ENCODE measurements at regions not wholly inside any gene's neighbourhood (a gene's known extent, or its start where the extent isn't known, plus 50 kb on each side); places are given as distances from the start of the nearest gene placed in this dataset.

GRCh38 chr9:129462360-129462759 lies 158.5 kb downstream of the C9orf50 start:
- Histone ChIP-seq H3K4me1 (ENCODE audit: control insufficient read depth in 1 of 2, low read depth in 2 of 2) (peaks cover 45 to 68% of the 10 kb centered on the region in 2 donors), H3K4me3 (no peak overlapping the region), H3K36me3 (no peaks in the 10 kb centered on the region), H3K27me3 (replicated peaks; ENCODE audit: insufficient read depth) (no peaks in the 10 kb centered on the region), H3K27ac (peak overlapping the region in 1 of 2 donors; percentile 99), H3K9me3 (no peaks in the 10 kb centered on the region)
- no peak for TF ChIP-seq CTCF (IDR thresholded peaks at IDR 0.05)
- ATAC-seq (ENCODE audit: insufficient number of reproducible peaks, low FRiP score, low read depth) (no peak), DNase-seq (ENCODE audit: low spot score) (no peak)

- Histone ChIP-seq H3K9me3 (no peaks in the 10 kb centered on the region), H3K27ac (peak overlapping the region; percentile 99 to 100), H3K36me3 (no peaks in the 10 kb centered on the region), H3K4me1 (ENCODE audit: control insufficient read depth in 1 of 2, low read depth in 2 of 2) (peaks cover 41 to 68% of the 10 kb centered on the region in 2 donors), H3K4me3 (peak overlapping the region; percentile 74), H3K27me3 (replicated peaks; ENCODE audit: insufficient read depth) (no peaks in the 10 kb centered on the region)
- DNase-seq (ENCODE audit: low spot score) (peak; percentile 94), ATAC-seq (ENCODE audit: insufficient number of reproducible peaks, low FRiP score, low read depth) (peak; percentile 75)
- TF ChIP-seq CTCF (IDR thresholded peaks at IDR 0.05), result no peak
Observed at GRCh38 chr9:129460323-129461261, 160.3 kb downstream of the C9orf50 start.

GRCh38 chr9:129459547-129460322 lies 161.2 kb downstream of the C9orf50 start:
- ATAC-seq (ENCODE audit: insufficient number of reproducible peaks, low FRiP score, low read depth) (no peak), DNase-seq (ENCODE audit: low spot score) (no peak)
- H3K9me3 ChIP-seq, result no peaks in the 10 kb centered on the region
- H3K27ac ChIP-seq, result peak overlapping the region; percentile 75 to 77
- peaks cover 34 to 64% of the 10 kb centered on the region in 2 donors for H3K4me1 ChIP-seq (ENCODE audit: control insufficient read depth in 1 of 2, low read depth in 2 of 2)
- peak overlapping the region; percentile 61 for H3K4me3 ChIP-seq
- no peaks in the 10 kb centered on the region for H3K27me3 ChIP-seq (replicated peaks; ENCODE audit: insufficient read depth)
- no peaks in the 10 kb centered on the region for H3K36me3 ChIP-seq
- TF ChIP-seq CTCF (IDR thresholded peaks at IDR 0.05), result no peak

- peaks cover 32 to 56% of the 10 kb centered on the region in 2 donors for H3K4me1 ChIP-seq (ENCODE audit: control insufficient read depth in 1 of 2, low read depth in 2 of 2)
- H3K9me3 ChIP-seq, result no peaks in the 10 kb centered on the region
- H3K27ac ChIP-seq, result peak overlapping the region; percentile 75 to 77
- TF ChIP-seq CTCF (IDR thresholded peaks at IDR 0.05), result no peak
- ATAC-seq (ENCODE audit: insufficient number of reproducible peaks, low FRiP score, low read depth) (peak; percentile 5), DNase-seq (ENCODE audit: low spot score) (no peak)
- no peaks in the 10 kb centered on the region for H3K27me3 ChIP-seq (replicated peaks; ENCODE audit: insufficient read depth)
- no peaks in the 10 kb centered on the region for H3K36me3 ChIP-seq
- H3K4me3 ChIP-seq, result peak overlapping the region; percentile 61
Observed at GRCh38 chr9:129458663-129459546, 162.0 kb downstream of the C9orf50 start.
